Epithelial cell of prostate (primary cell): ENCODE measurements at regions not wholly inside any gene's neighbourhood (a gene's known extent, or its start where the extent isn't known, plus 50 kb on each side); places are given as distances from the start of the nearest gene placed in this dataset.
"Not testable (repeated sequence)": the region's sequence is repeated elsewhere in the genome, so short reads cannot be mapped to it uniquely, and the experiment has no call there.

ENCODE experiments used
- DNase-seq: peaks from one replicate; pipeline ENCODE4 v3.0.0-alpha.2; 2011; ENCODE audit warnings: low read depth, low spot score
- H3K27ac ChIP-seq: fragments of 450-650 bp; 2 replicates; pipeline ENCODE4 v1.5.1; 2017; ENCODE audit warnings: mild to moderate bottlenecking

GRCh38 chr9:31585158-31585557, 799.3 kb upstream of the ACO1 start:
- no peak for DNase-seq
- H3K27ac ChIP-seq, result no peak overlapping the region

GRCh38 chr9:31587146-31587545, 797.3 kb upstream of the ACO1 start:
- no peak overlapping the region for H3K27ac ChIP-seq
- no peak for DNase-seq

GRCh38 chr9:31588006-31588405, 796.4 kb upstream of the ACO1 start:
- peak overlapping the region; percentile 68 for H3K27ac ChIP-seq
- no peak for DNase-seq

GRCh38 chr9:31588756-31589155, 795.7 kb upstream of the ACO1 start:
- H3K27ac ChIP-seq, result peak overlapping the region; percentile 68
- DNase-seq, result peak; percentile 50

GRCh38 chr9:31590091-31590490, 794.4 kb upstream of the ACO1 start:
- DNase-seq, result no peak
- peak overlapping the region; percentile 68 for H3K27ac ChIP-seq

GRCh38 chr9:31597086-31597485, 787.4 kb upstream of the ACO1 start:
- peak overlapping the region; percentile 76 for H3K27ac ChIP-seq
- DNase-seq, result not testable (repeated sequence)

GRCh38 chr9:31597977-31598376, 786.5 kb upstream of the ACO1 start:
- DNase-seq, result peak; percentile 84
- H3K27ac ChIP-seq, result peak overlapping the region; percentile 76

- no peak for DNase-seq
- H3K27ac ChIP-seq, result no peak overlapping the region
These were observed 782.8 kb upstream of the ACO1 start for GRCh38 chr9:31601666-31602065.

- H3K27ac ChIP-seq, result no peak overlapping the region
- no peak for DNase-seq
These were observed 779.9 kb upstream of the ACO1 start for GRCh38 chr9:31604531-31604930.

- no peak for DNase-seq
- H3K27ac ChIP-seq, result no peak overlapping the region
These were observed 779.3 kb upstream of the ACO1 start for GRCh38 chr9:31605164-31605563.

- no peak overlapping the region for H3K27ac ChIP-seq
- no peak for DNase-seq
These were observed 777.8 kb upstream of the ACO1 start for GRCh38 chr9:31606678-31607077.

GRCh38 chr9:31608416-31608815, 776.0 kb upstream of the ACO1 start:
- H3K27ac ChIP-seq, result peak overlapping the region; percentile 73
- peak; percentile 62 for DNase-seq

- H3K27ac ChIP-seq, result peak overlapping the region; percentile 73
- DNase-seq, result no peak
These were observed 775.6 kb upstream of the ACO1 start for GRCh38 chr9:31608881-31609280.

- no peak for DNase-seq
- H3K27ac ChIP-seq, result peak overlapping the region; percentile 64
These were observed 772.0 kb upstream of the ACO1 start for GRCh38 chr9:31612336-31613030.

- no peak overlapping the region for H3K27ac ChIP-seq
- DNase-seq, result no peak
These were observed 768.5 kb upstream of the ACO1 start for GRCh38 chr9:31615966-31616365.

- no peak for DNase-seq
- no peak overlapping the region for H3K27ac ChIP-seq
These were observed 760.9 kb upstream of the ACO1 start for GRCh38 chr9:31623511-31623910.

GRCh38 chr9:31629292-31629691, 755.2 kb upstream of the ACO1 start:
- no peak overlapping the region for H3K27ac ChIP-seq
- DNase-seq, result no peak

GRCh38 chr9:31637265-31637664, 747.2 kb upstream of the ACO1 start:
- H3K27ac ChIP-seq, result no peak overlapping the region
- DNase-seq, result no peak

- no peak for DNase-seq
- H3K27ac ChIP-seq, result no peak overlapping the region
These were observed 746.6 kb upstream of the ACO1 start for GRCh38 chr9:31637861-31638260.

- no peak for DNase-seq
- no peak overlapping the region for H3K27ac ChIP-seq
These were observed 745.0 kb upstream of the ACO1 start for GRCh38 chr9:31639451-31639850.

- no peak for DNase-seq
- H3K27ac ChIP-seq, result no peak overlapping the region
These were observed 715.1 kb upstream of the ACO1 start for GRCh38 chr9:31669311-31669710.

- H3K27ac ChIP-seq, result no peak overlapping the region
- no peak for DNase-seq
These were observed 713.4 kb upstream of the ACO1 start for GRCh38 chr9:31671011-31671410.
